ENCODE measurements at regions not wholly inside any gene's neighbourhood (a gene's known extent, or its start where the extent isn't known, plus 50 kb on each side); places are given as distances from the start of the nearest gene placed in this dataset.

DNA sequence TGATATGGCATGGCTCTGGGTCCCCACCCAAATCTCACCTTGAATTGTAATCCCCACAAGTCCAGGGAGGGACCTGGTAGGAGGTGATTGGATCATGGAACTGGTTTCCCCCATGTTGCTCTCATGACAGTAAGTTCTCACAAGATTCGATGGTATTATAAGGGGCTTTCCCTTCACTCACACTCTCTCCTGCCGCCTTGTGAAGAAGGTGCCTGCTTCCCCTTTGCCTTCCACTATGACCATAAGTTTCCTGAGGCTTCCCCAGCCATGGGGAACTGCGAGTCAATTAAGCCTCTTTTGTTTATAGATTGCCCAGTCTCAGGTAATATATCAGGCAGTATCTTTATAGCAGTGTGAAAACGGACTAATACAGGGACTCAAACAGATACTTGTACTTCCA is 50.4 kb upstream of the ZNF532 start:
- no peak overlapping the region for H2AK5ac ChIP-seq (ENCODE audit: low read depth, low read length)
- H3K4me1 ChIP-seq (replicated peaks in 1 of 4; ENCODE audit: control insufficient read depth in 3 of 4, insufficient read depth in 4 of 4, low read length in 3 of 4): peaks cover 0 to 5% (median 4%) of the 10 kb centered on the region in 4 experiments; a peak in 2 of 7 replicates
- H3K56ac ChIP-seq (replicated peaks; ENCODE audit: insufficient read length, low read depth, low read length): no peak overlapping the region
- H3K4me3 ChIP-seq (ENCODE audit: extremely low read depth in 1 of 4, insufficient read depth in 2 of 4, low read depth in 3 of 4, low read length in 4 of 4): no peak overlapping the region
- no peaks in the 10 kb centered on the region for H4K20me1 ChIP-seq (replicated peaks in 1 of 2; ENCODE audit: control insufficient read depth in 1 of 2, insufficient read depth in 2 of 2, low read length in 2 of 2)
- H2BK120ac ChIP-seq (replicated peaks; ENCODE audit: low read depth, low read length): no peak overlapping the region
- no peak overlapping the region for H3K4me2 ChIP-seq (ENCODE audit: insufficient read depth in 1 of 2, low read depth in 2 of 2, low read length in 2 of 2)
- H2BK5ac ChIP-seq (ENCODE audit: low read depth, low read length): no peak overlapping the region
- FAIRE-seq: no peak
- CTCF ChIA-PET (ENCODE audit: partially characterized antibody): interaction anchor here (1.2 kb wide), 1 partner anchor 32 kb away, joined by 3 read pairs; no protein-coding TSS in a partner anchor
- no peaks in the 10 kb centered on the region for H3K23me2 ChIP-seq (ENCODE audit: low read depth, low read length)
- no peak overlapping the region for H4K91ac ChIP-seq (replicated peaks; ENCODE audit: insufficient read length, low read length)
- no peak overlapping the region for H3K23ac ChIP-seq (ENCODE audit: insufficient read length)
- POLR2A ChIA-PET (ENCODE audit: partially characterized antibody): interaction anchor here (1.2 kb wide), 1 partner anchor 33 kb away, joined by 3 read pairs; no protein-coding TSS in a partner anchor
- DNase-seq (ENCODE audit: low read depth in 1 of 2, low spot score in 2 of 2): no peak
- H2BK12ac ChIP-seq (ENCODE audit: low read depth, low read length): no peak overlapping the region
- no peak overlapping the region for H2AFZ ChIP-seq (ENCODE audit: low read length)
- no peak overlapping the region for H3K4ac ChIP-seq (replicated peaks; ENCODE audit: insufficient read length, low read depth, low read length)
- H3K27ac ChIP-seq (ENCODE audit: low read depth, low read length): no peak overlapping the region
- H4K8ac ChIP-seq (ENCODE audit: extremely low read depth, insufficient read depth, low read length): no peak overlapping the region
- no peaks in the 10 kb centered on the region for H3K36me3 ChIP-seq (ENCODE audit: control insufficient read depth in 2 of 4, insufficient read depth in 4 of 4, low read length in 3 of 4)
- H3K18ac ChIP-seq (ENCODE audit: extremely low read depth, low read length): no peak overlapping the region
- H3K9me3 ChIP-seq (ENCODE audit: insufficient read depth in 2 of 2, low read depth in 1 of 2, low read length in 1 of 2): no peaks in the 10 kb centered on the region
- no peaks in the 10 kb centered on the region for H3K79me1 ChIP-seq (ENCODE audit: low read depth, low read length)
- H3K79me2 ChIP-seq (ENCODE audit: control insufficient read depth in 1 of 2, insufficient read depth in 2 of 2, low read length in 2 of 2): no peaks in the 10 kb centered on the region
- no peaks in the 10 kb centered on the region for H3K27me3 ChIP-seq (replicated peaks in 1 of 4; ENCODE audit: control insufficient read depth in 3 of 4, extremely low read depth in 1 of 4, insufficient read depth in 3 of 4, low read length in 3 of 4)
- no peak overlapping the region for H4K5ac ChIP-seq (ENCODE audit: insufficient read length, low read depth, low read length)
- H3K14ac ChIP-seq (ENCODE audit: insufficient read length): no peak overlapping the region
- H2BK15ac ChIP-seq (ENCODE audit: low read length): no peak overlapping the region
- no peak overlapping the region for H2BK20ac ChIP-seq (ENCODE audit: low read length)
- 91% methylated on average over 4 of the region's 4 CpGs; no CpG with 5 or more reads in 1 of the 2 experiments for WGBS, 2 experiments (ENCODE audit: extremely low coverage in 1 of 2, insufficient coverage in 1 of 2, insufficient read length in 1 of 2, insufficient replicate concordance in 2 of 2, low coverage in 1 of 2, low lambda C conversion rate in 2 of 2, missing lambda C conversion rate in 1 of 2)
- H3K9ac ChIP-seq (replicated peaks in 1 of 4; ENCODE audit: extremely low read depth in 1 of 4, low read depth in 3 of 4, low read length in 3 of 4): no peak overlapping the region
- TF ChIP-seq TAF1 (IDR thresholded peaks at IDR 0.05; ENCODE audit: low read depth, low read length) (no peak), BRCA1 (IDR thresholded peaks at IDR 0.05; ENCODE audit: low read depth, low read length) (no peak), POLR2AphosphoS5 (IDR thresholded peaks at IDR 0.05; ENCODE audit: low read depth, low read length) (no peak), CREB1 (IDR thresholded peaks at IDR 0.05) (no peak), JUND (IDR thresholded peaks at IDR 0.05; ENCODE audit: low read length) (no peak)

All from H1 (cell line).